Osteocyte (in vitro differentiated cells): ENCODE measurements at regions not wholly inside any gene's neighbourhood (a gene's known extent, or its start where the extent isn't known, plus 50 kb on each side); places are given as distances from the start of the nearest gene placed in this dataset.

Experiments used
- DNase-seq: peaks from one replicate; pipeline ENCODE4 v3.0.0; 2021; ENCODE audit warnings: mixed read lengths; ENCODE audit not compliant: unreplicated experiment; ENCODE audit errors: extremely low spot score
- H3K27ac Mint-ChIP-seq: one replicate; pipeline ENCODE4 v1.8.0; 2021; ENCODE audit warnings: mild to moderate bottlenecking, mixed read lengths; ENCODE audit not compliant: unreplicated experiment
- H3K27me3 Mint-ChIP-seq: one replicate; pipeline ENCODE4 v1.8.0; 2021; ENCODE audit warnings: mixed read lengths; ENCODE audit not compliant: unreplicated experiment
- H3K36me3 Mint-ChIP-seq: one replicate; pipeline ENCODE4 v1.8.0; 2021; ENCODE audit warnings: mixed read lengths; ENCODE audit not compliant: unreplicated experiment
- H3K4me1 Mint-ChIP-seq: one replicate; pipeline ENCODE4 v1.8.0; 2021; ENCODE audit warnings: mixed read lengths; ENCODE audit not compliant: unreplicated experiment
- H3K4me3 Mint-ChIP-seq: one replicate; pipeline ENCODE4 v1.8.0; 2021; ENCODE audit warnings: mild to moderate bottlenecking, moderate library complexity, mixed read lengths; ENCODE audit not compliant: unreplicated experiment
- H3K9me3 Mint-ChIP-seq: one replicate; pipeline ENCODE4 v1.8.0; 2021; ENCODE audit warnings: mixed read lengths; ENCODE audit not compliant: unreplicated experiment
- TF ChIP-seq, protein P1 (sequence below): fragments of 200-600 bp; sonication (generic); IDR thresholded peaks from 2 replicates; pipeline ENCODE4 v1.5.0; 2021; ENCODE audit warnings: antibody characterized with exemption, mild to moderate bottlenecking, moderate library complexity

DNA sequence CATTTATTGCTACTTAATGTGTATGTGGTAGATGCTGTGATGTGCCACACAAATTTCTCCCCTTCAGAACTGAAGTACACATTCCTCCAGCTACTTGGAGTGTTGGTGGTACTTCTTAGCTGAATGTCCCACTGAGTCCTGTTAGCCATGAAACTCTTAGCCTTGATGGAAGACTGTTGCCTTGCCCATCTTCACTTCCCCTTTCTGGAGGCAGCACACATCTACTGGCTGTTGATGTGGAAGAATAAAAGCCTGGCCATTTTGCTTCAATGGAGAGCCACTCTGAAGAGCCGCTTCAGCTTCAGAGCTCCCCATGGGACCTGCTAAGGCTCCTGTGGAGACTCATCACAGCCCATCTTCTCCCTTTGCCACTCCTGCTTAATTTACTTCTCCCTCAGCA, 157.7 kb upstream of the PITX2 start:
- Mint-ChIP-seq H3K27ac (no peak overlapping the region), H3K27me3 (no peaks in the 10 kb centered on the region), H3K9me3 (no peaks in the 10 kb centered on the region), H3K36me3 (no peaks in the 10 kb centered on the region), H3K4me1 (no peaks in the 10 kb centered on the region), H3K4me3 (no peak overlapping the region)
- DNase-seq, result no peak
- TF ChIP-seq, protein P1, sequence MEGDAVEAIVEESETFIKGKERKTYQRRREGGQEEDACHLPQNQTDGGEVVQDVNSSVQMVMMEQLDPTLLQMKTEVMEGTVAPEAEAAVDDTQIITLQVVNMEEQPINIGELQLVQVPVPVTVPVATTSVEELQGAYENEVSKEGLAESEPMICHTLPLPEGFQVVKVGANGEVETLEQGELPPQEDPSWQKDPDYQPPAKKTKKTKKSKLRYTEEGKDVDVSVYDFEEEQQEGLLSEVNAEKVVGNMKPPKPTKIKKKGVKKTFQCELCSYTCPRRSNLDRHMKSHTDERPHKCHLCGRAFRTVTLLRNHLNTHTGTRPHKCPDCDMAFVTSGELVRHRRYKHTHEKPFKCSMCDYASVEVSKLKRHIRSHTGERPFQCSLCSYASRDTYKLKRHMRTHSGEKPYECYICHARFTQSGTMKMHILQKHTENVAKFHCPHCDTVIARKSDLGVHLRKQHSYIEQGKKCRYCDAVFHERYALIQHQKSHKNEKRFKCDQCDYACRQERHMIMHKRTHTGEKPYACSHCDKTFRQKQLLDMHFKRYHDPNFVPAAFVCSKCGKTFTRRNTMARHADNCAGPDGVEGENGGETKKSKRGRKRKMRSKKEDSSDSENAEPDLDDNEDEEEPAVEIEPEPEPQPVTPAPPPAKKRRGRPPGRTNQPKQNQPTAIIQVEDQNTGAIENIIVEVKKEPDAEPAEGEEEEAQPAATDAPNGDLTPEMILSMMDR, result no peak

DNA sequence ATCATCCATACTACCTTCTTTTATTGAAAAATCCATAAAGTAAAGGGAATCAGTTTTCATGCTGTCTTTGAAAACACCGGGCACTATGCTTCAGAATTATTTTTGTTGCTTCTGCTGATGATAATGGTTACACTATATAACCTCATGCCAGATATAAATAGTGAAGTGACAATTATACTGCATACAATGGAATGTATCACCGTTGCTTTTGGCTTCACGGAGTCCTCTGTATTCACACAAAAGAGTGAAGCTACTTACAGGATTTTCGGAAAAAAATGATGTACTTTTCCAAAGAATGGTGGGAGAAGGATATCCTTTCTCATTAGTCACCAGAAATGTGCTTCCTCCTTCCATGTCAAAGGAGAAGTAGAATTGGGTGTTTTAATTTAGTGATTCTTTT, 159.1 kb upstream of the PITX2 start:
- Mint-ChIP-seq H3K4me3 (no peak overlapping the region), H3K36me3 (no peaks in the 10 kb centered on the region), H3K27me3 (no peaks in the 10 kb centered on the region), H3K27ac (no peak overlapping the region), H3K4me1 (no peaks in the 10 kb centered on the region), H3K9me3 (no peaks in the 10 kb centered on the region)
- no peak for DNase-seq
- TF ChIP-seq, protein P1, result no peak

DNA sequence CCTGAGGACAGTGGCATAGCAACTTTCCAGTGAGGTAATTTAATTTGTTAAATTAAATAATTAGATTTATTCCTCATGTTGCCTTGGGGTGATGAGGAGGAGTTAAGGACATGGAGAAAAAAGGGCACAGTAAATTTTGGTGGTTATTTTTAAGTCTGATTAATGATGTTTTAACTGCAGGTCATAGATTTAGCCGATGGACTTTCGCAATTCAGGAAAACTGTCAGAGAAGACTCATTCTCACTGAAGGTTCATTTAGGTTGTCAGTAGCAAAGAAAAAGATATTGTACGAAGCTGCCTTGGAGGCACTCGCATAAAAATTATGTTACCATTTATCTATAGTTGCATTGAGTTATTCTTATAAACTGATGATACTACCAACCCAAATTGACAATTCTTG, 164.2 kb upstream of the PITX2 start:
- H3K27ac Mint-ChIP-seq, result no peak overlapping the region
- no peaks in the 10 kb centered on the region for H3K9me3 Mint-ChIP-seq
- H3K4me3 Mint-ChIP-seq, result no peak overlapping the region
- DNase-seq, result no peak
- no peaks in the 10 kb centered on the region for H3K36me3 Mint-ChIP-seq
- no peaks in the 10 kb centered on the region for H3K27me3 Mint-ChIP-seq
- no peaks in the 10 kb centered on the region for H3K4me1 Mint-ChIP-seq
- TF ChIP-seq, protein P1, result no peak

DNA sequence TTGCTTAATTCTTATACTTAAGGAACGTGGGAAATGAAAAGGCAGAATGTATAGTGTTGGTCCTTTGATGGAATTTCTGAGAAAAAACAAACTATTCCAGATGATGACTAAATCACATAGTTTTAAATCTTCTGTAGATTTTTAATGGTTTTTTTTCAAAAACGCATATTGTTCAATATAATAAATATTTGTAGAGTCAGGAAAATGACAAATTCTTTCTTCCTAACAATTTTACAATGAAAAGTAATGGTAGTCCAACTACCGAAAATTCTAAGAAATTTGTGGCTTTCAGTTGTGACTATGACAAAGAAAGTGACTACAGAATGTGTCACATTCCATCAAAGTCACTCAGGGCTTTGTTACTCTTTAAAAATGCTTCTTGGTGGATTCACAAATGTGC, 164.8 kb upstream of the PITX2 start:
- TF ChIP-seq, protein P1, result no peak
- Mint-ChIP-seq H3K36me3 (no peaks in the 10 kb centered on the region), H3K27ac (no peak overlapping the region), H3K4me1 (no peaks in the 10 kb centered on the region), H3K4me3 (no peak overlapping the region), H3K9me3 (no peaks in the 10 kb centered on the region), H3K27me3 (peaks cover 3% of the 10 kb centered on the region)
- no peak for DNase-seq

DNA sequence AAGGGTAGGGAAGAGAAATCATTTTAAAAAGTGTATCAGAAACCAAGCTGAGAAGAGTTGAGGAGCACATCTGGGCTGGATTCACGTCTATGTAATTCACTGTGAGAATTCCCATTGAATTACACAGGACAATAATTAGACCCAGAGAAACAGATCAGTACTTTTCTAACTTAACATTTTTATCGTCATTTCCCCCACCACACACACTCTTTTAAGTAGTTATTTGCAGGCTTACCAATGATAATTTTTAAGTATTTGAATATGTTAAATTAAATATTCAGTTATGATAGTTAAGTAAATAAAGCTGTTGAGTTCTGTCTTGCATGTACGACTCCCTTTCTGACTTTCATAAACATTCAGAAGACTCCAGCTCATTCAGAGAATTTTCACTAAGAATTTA, 165.4 kb upstream of the PITX2 start:
- H3K27ac Mint-ChIP-seq, result no peak overlapping the region
- TF ChIP-seq, protein P1, result no peak
- DNase-seq, result no peak
- no peaks in the 10 kb centered on the region for H3K36me3 Mint-ChIP-seq
- no peaks in the 10 kb centered on the region for H3K9me3 Mint-ChIP-seq
- no peak overlapping the region for H3K4me3 Mint-ChIP-seq
- H3K27me3 Mint-ChIP-seq, result peaks cover 3% of the 10 kb centered on the region
- H3K4me1 Mint-ChIP-seq, result no peaks in the 10 kb centered on the region
